ENCODE measurements at regions not wholly inside any gene's neighbourhood (a gene's known extent, or its start where the extent isn't known, plus 50 kb on each side); places are given as distances from the start of the nearest gene placed in this dataset.
"Not testable (repeated sequence)": the region's sequence is repeated elsewhere in the genome, so short reads cannot be mapped to it uniquely, and the experiment has no call there.

DNA sequence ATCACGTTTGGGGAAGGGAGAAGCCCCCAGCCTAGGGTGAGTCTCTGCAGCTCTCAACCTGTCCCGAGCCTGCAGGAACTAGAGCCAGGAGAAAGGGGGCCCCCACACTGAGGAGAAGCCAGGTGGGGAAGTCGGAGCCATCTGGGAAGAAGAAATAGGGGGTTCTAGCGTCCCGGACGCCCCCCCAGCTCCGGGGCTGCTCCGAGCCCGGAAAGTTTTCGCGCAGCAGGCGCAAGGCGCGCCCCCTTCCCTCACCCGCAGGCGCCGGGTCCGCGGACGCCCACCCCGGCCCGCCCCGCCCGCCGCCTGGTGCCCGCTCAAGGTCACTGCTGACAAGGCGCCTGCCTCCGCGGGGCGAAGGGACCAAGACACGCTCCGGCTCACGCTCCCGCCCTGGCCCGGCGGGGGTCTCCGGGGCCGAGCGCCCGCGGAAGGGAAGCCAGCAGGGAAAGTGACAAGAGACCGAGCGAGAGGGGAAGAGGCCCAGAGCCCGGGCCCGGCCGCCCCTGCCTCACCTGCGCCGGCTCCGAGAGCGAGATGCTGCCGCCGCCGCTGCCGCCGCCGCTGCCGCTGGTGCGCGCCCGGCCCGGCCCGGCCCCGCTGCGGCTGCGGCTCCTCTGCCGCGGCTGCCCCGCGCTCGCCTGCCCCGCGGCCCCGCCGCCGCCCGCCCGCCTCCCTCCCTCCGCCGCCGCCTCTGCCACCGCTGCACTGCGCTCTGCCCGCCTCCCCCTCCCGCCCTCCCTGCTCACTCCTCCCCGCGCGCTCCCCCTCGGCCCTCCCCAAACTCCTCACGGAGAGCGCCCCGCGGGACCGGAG is 108.4 kb upstream of the SLC6A11 start:
- no peak for DNase-seq

DNA sequence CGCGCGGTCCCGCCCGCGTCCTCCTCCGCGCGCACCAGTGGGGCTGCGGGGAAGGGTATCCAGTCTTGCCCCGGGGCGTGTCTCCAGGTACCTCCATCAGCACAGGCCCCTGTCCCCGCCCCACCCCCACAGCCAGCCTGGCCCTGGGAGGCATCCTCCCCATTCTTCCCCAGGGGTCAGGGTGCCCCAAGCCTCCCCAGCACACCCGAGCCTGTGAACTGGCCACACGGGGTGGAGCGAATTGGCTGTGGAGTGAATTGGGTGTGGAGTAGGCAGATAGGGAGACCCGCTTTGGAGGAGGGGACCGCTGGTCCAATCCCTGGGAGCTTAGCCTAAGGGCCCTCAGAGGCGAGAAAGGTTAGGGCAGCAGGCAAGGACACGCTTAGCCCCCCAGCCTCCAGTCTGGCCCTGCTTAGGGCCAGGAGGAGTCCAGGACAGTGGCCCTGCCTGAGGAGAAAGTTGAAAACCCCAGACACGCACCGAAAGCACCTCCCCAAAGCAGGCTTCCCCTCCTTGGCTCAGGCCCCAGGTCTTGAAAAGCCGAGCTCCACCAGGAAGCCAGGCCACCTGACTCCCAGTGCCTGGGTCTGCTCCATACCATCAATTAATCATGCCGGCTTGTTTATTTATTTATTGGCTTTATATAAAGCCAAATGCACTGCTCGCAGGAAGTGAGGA is 107.7 kb upstream of the SLC6A11 start:
- no peak for DNase-seq

DNA sequence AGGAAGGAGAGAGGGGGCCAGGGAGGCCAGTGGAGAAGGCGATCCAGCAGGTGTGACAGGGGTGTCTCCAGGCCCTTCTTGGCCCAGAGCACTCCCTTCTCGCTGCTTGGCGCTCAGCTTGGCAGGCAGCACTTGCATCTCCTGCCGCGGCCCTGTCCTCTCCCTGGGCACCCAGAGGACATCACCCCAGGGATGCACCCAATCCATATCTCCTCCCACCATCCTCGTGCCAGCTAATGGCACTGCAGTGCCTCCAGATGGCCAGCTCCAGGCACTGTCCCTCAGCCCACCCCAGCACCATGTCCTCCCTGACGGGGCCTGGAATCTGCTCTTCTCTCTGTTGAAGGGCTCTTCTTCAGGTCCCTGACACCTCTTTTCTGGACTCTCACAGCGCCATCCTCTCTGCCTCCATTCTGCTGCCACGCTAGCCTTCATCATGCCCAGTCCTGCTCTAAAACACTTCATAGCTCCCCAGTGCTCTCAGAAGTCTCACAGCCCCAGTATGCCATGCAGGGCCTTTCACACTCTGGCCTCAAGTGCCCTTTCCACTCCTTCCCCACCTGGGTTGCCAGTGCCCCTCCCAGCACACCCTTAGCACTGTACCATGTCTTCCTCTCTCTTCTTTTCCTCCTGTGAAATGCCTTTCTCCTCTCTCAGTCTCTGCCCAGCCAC is 106.8 kb upstream of the SLC6A11 start:
- no peak for DNase-seq

DNA sequence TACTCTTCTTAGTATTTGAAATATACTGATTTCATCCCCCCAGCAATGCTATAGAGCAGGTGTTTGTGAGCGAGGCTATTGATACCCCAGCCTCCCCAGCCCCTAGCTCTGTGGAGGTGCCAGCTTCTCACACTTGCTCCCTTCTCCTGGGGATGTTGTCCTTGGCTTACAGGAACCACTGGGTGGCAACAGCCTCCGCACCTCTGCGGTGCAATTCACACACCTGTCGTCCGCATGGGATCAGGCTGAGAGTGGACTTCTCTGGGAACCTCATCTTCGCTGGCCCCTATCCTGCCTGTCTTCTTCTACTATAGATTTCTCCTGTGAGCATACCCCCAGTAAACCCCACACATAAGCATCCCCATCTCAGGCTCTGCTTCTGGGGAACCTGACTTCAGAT is 103.9 kb upstream of the SLC6A11 start:
- DNase-seq: no peak

GRCh38 chr3:10713656-10714055 is 102.4 kb upstream of the SLC6A11 start:
- no peak for DNase-seq

DNA sequence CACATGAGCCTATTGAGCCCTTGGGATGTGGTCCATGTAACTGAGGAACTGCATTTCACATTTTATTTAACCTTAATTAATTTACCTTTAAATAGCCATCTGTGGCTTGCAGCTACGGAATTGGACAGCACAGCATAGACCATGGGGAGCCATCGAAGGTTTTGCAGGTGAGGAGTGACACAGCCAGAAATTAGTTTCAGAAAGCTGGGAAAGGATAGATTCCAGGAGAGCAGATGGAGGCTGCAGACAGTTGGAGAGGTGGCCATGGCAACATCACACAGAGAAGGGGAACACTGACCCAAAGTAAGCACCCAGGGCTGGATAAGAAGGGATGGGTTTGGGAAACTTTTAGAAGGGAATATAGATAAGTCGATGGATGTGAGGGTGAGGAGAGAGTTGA is 100.1 kb upstream of the SLC6A11 start:
- DNase-seq: no peak

DNA sequence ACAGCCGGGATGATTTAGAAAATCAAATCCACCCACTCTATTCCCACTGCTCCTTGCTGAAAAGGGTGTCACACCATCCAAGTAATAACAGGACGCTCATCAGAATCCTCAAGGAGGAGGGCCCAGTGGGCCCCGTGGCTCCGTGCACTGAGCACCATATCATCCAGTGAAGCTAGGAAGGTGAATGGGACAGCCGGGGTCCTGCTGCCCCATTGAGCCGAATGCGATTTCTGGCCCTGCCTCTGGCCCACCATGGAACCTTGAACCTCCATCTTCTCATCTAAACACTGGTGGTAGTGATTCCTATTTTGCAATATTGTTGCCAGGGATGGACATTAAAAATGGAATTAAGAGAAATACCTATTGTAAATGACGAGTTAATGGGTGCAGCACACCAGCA is 99.1 kb upstream of the SLC6A11 start:
- DNase-seq: no peak

GRCh38 chr3:10717756-10718155 is 98.3 kb upstream of the SLC6A11 start:
- DNase-seq: no peak

GRCh38 chr3:10721101-10721500 is 94.9 kb upstream of the SLC6A11 start:
- no peak for DNase-seq

DNA sequence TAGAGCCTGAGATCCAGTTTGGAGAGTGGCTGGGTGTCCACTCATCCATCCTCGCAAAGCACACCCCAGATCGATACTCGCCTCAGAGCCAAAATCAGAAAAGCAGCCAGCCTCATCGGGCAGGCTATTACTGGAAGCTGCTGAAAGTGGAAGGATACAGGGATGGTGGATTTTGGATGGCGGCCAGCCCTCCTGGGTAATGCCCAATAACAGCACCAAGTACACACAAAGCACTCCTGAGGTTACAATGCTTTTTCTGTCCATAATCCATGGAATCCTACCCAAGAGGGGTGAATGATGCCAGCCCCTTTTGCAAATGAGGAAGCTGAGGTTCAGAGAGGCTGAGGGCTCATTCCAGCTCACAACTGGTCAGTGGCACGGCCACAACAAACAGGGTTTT is 93.1 kb upstream of the SLC6A11 start:
- DNase-seq: no peak

GRCh38 chr3:10723991-10724390 is 92.0 kb upstream of the SLC6A11 start:
- DNase-seq: no peak

DNA sequence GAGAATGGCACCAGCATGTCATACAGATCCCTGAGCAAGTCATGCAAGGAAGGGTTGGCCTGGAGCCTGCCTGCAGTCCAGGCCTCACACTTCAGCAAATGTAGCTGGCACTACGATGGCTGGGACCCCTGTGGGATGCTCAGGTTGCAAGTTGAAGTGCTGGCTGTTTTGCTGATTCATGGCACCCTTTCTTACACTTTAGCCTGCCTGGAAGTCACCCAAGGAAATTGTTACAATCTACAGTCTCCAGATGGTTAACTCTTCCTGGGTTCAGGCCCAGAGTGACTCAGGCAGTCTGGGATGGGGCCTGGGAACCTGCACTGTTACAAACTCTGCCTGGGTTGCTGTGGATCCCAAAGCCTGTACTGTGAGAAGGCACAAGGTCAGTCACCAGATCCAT is 91.0 kb upstream of the SLC6A11 start:
- DNase-seq: no peak

GRCh38 chr3:10725846-10726245 is 90.2 kb upstream of the SLC6A11 start:
- DNase-seq: no peak

DNA sequence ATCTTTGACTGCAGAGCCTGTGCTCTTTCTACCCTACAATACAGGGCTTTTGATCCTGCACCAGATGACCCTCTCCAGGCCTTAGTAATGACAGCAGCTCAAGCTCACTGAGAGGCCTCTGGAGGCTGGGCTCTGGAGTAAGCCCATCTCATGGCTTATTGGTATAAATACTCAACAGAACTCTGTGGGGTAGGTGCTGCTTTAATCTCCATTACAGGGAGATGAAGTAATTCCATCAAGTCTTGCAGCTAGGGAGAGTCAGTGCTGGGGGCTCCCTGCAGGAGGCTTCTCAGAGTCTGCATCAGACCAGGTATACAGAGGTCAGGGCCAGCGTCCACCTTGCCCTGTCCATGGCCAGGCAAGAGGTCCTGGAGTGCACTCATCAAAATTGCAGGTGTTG is 89.2 kb upstream of the SLC6A11 start:
- DNase-seq: no peak

GRCh38 chr3:10729439-10729838 is 86.6 kb upstream of the SLC6A11 start:
- DNase-seq: no peak

DNA sequence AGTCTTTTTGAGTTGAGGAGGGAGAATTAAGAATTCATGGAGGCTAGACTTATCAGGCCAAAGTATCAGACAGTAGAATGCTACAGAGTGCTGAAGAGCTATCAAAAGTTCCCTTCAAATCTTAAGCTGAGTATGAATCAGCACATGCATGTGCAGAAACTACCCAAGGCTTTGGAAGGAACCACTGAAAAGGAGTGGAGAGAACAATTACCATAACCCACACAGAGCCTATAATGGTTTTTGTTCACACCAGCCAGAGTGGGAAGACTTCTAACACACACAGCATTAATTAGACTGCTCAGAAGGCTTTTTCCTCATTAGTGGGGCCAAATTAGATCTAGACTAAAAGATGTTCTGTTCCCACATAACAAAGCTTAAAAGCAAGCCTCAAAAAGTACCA is 83.7 kb upstream of the SLC6A11 start:
- no peak for DNase-seq

DNA sequence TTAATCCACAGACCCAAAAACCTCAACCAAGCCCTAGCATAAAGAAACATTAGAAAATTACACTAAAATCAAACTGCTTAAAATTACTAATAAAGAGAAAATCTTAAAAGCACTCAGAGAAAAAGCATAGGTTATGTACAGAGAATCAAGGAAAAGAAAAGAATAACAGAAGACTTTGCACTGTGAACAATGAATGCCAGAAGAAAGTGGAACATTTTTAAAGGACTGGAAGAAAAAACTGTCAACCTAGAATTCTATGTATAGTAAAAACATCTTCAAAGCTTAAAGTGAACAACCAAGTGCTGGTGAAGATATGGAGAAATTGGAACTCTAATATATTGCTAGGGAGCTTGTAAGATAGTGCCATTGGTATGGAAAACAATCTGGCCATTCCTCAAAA is 82.7 kb upstream of the SLC6A11 start:
- no peak for DNase-seq

GRCh38 chr3:10736444-10736843 is 79.6 kb upstream of the SLC6A11 start:
- not testable (repeated sequence) for DNase-seq

DNA sequence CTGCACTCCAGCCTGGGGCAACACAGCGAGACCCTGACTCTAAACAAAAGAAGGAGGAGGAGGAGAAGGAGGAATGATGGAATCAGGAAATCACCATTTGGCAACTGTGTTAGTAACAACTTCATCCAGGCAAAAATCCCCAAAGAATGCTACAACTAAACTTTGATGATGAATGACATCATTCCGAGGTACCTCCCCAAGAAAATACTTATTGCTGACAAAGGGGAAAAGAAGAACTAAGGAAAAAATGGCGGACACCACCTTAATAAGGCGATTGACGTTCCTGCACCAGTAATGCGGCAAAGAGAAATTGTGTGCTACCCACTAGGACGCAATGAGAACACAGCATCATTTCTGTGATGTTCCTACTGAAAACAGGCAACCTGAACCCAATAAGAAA is 78.2 kb upstream of the SLC6A11 start:
- no peak for DNase-seq

DNA sequence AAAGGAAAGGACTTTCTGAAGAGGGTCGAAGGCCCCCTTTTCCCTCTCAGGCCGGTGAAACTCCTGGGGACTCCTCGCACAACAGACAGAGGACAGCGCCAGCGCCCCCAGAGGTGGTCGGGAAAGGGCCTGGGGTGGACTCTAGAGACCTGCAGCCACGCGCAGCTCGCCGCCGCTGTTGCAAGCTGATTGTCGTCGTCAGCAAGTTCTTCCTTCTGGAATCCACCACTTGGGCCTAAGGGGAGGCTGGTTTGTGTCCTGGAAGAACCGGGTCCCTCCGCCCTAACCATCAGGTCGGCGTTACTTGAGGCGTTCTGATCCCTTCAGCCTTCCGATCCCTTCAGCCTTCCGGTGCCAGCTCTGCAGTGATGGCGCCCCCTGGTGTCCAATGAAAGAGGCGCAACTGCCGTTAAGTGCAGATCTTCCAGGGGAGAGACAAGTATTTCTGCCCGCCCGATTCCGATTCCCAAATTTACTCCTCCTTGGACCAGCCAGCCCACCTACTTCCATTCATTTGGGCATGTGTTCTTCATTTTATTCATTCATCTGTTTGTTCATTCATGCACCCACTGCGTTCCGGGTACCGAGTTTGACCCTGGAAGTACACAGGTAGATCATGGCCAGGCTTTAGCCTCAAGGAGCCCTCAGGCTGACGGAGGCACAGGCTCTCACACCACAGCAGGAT is 77.2 kb upstream of the SLC6A11 start:
- DNase-seq: peak; percentile 7

GRCh38 chr3:10740954-10741353 is 75.1 kb upstream of the SLC6A11 start:
- no peak for DNase-seq

GRCh38 chr3:10741891-10742671 is 73.9 kb upstream of the SLC6A11 start:
- DNase-seq: no peak

Measured in NCI-H524 treated with DMSO at 0.1 percent for 48 hours (cell line).